CD8-positive, alpha-beta memory T cell (primary cell): ENCODE measurements at regions not wholly inside any gene's neighbourhood (a gene's known extent, or its start where the extent isn't known, plus 50 kb on each side); places are given as distances from the start of the nearest gene placed in this dataset.
"Not testable (repeated sequence)": the region's sequence is repeated elsewhere in the genome, so short reads cannot be mapped to it uniquely, and the experiment has no call there.

Source experiments
- CTCF ChIA-PET: fragments of 350-600 bp; sonication (Branson Sonifier 250); formaldehyde crosslinking; loops from one replicate; lab custom pipeline; 2021; ENCODE audit warnings: antibody characterized with exemption; lab: Charles Lee
- POLR2A ChIA-PET: fragments of 350-600 bp; sonication (Branson Sonifier 250); formaldehyde crosslinking; loops from one replicate; lab custom pipeline; 2021; ENCODE audit warnings: antibody characterized with exemption; lab: Charles Lee
- DNase-seq, 5 donors: peaks; one replicate each; pipeline versions ENCODE4 v3.0.0 to v3.0.0-alpha.2; 2020 to 2022; ENCODE audit warnings: mixed read lengths in 1 of 5
- H3K27ac ChIP-seq: one replicate; pipeline ENCODE4 v1.7.0; 2013; ENCODE audit warnings: low read depth, mild to moderate bottlenecking, low read length, moderate library complexity
- H3K27me3 ChIP-seq: 2 replicates; pipeline ENCODE4 v1.7.0; 2013; ENCODE audit warnings: low read length, mild to moderate bottlenecking; ENCODE audit not compliant: insufficient read depth, poor library complexity, severe bottlenecking
- H3K36me3 ChIP-seq: 2 replicates; pipeline ENCODE4 v1.7.0; 2013; ENCODE audit warnings: mild to moderate bottlenecking, low read length, moderate library complexity; ENCODE audit not compliant: insufficient read depth
- H3K4me1 ChIP-seq: 2 replicates; pipeline ENCODE4 v1.7.0; 2013; ENCODE audit warnings: mild to moderate bottlenecking, low read length, moderate library complexity; ENCODE audit not compliant: insufficient read depth
- H3K4me3 ChIP-seq: 2 replicates; pipeline ENCODE4 v1.7.0; 2013; ENCODE audit warnings: mild to moderate bottlenecking, low read length
- H3K9me3 ChIP-seq: 2 replicates; pipeline ENCODE4 v1.7.0; 2013; ENCODE audit warnings: mild to moderate bottlenecking, low read length
- H3K27ac Mint-ChIP-seq, 8 donors: one replicate each; pipeline ENCODE4 v1.8.0; 2020 to 2021; ENCODE audit warnings: mixed read lengths in 8 of 8, mild to moderate bottlenecking in 6 of 8, inconsistent platforms in 3 of 8, moderate library complexity in 3 of 8
- H3K27me3 Mint-ChIP-seq, 2 donors: one replicate each; pipeline ENCODE4 v1.8.0; 2020 to 2021; ENCODE audit warnings: mixed read lengths in 2 of 2, mild to moderate bottlenecking in 1 of 2, moderate library complexity in 1 of 2
- H3K36me3 Mint-ChIP-seq, 3 donors: one replicate each; pipeline ENCODE4 v1.8.0; 2020 to 2021; ENCODE audit warnings: mixed read lengths in 3 of 3, inconsistent platforms in 1 of 3, mild to moderate bottlenecking in 1 of 3
- H3K4me1 Mint-ChIP-seq, 3 donors: one replicate each; pipeline ENCODE4 v1.8.0; 2020 to 2021; ENCODE audit warnings: mixed read lengths in 3 of 3, inconsistent platforms in 1 of 3, mild to moderate bottlenecking in 1 of 3
- H3K4me3 Mint-ChIP-seq, 7 donors: one replicate each; pipeline ENCODE4 v1.8.0; 2020 to 2021; ENCODE audit warnings: mixed read lengths in 7 of 7, mild to moderate bottlenecking in 6 of 7, moderate library complexity in 4 of 7, inconsistent platforms in 2 of 7
- H3K9me3 Mint-ChIP-seq, 5 donors: one replicate each; pipeline ENCODE4 v1.8.0; 2020 to 2022; ENCODE audit warnings: mixed read lengths in 5 of 5, mild to moderate bottlenecking in 3 of 5, moderate library complexity in 2 of 5, inconsistent platforms in 1 of 5

DNA sequence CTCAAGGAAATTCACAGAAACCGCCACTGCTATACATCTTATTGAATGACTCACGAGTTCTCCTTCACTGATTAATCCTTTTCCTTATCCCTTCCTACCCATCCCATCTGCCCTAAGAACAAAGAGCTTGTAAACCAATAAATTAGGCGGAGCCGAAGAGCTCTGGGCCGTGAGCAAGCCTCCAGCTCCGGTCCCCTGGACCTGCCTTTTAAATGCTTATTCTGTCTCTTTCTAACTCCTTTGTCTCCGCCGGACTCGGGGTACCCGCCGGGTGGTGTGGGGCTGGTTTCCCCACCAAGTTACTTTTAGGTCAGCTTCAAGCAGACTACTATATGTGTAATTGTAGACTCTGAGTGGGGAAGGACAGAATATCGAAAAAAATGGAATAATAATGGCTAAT lies 336.1 kb upstream of the MDGA2 start:
- H3K4me3 ChIP-seq, H3K4me1 Mint-ChIP-seq, POLR2A ChIA-PET, H3K27ac Mint-ChIP-seq, H3K27ac ChIP-seq, H3K27me3 ChIP-seq, H3K9me3 ChIP-seq, H3K27me3 Mint-ChIP-seq, H3K36me3 Mint-ChIP-seq, DNase-seq, H3K4me1 ChIP-seq, CTCF ChIA-PET, H3K36me3 ChIP-seq, H3K4me3 Mint-ChIP-seq: not testable (repeated sequence)
- peaks cover 4 to 31% (median 14%) of the 10 kb centered on the region in 5 donors for H3K9me3 Mint-ChIP-seq

DNA sequence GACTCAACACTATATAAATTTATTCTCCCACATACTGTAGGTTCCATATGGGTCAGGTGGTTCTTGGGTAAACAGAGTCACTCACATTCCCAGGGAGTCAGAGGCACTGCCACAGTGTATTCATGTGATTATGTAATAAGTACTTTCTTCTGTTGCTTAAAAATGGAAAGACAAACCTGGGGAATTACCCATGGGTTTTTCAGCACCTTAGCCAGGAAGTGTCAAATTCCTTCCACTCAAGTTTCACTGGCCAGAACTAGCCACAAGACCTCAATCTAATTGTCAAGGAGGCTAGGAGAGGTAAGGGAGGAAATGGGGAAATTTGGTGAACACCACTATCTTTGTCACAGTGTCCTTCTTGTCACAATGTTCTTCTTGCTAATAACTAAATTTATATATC lies 333.2 kb upstream of the MDGA2 start:
- Mint-ChIP-seq H3K4me3 (no peak overlapping the region), H3K27me3 (no peaks in the 10 kb centered on the region), H3K9me3 (peaks cover 4 to 29% (median 14%) of the 10 kb centered on the region in 5 donors), H3K27ac (no peak overlapping the region), H3K36me3 (no peaks in the 10 kb centered on the region), H3K4me1 (no peaks in the 10 kb centered on the region)
- CTCF ChIA-PET = no interaction called here
- Histone ChIP-seq H3K27me3 (no peaks in the 10 kb centered on the region), H3K4me1 (no peaks in the 10 kb centered on the region), H3K36me3 (no peaks in the 10 kb centered on the region), H3K9me3 (no peaks in the 10 kb centered on the region), H3K27ac (no peak overlapping the region), H3K4me3 (no peak overlapping the region)
- DNase-seq = no peak
- POLR2A ChIA-PET = no interaction called here

DNA sequence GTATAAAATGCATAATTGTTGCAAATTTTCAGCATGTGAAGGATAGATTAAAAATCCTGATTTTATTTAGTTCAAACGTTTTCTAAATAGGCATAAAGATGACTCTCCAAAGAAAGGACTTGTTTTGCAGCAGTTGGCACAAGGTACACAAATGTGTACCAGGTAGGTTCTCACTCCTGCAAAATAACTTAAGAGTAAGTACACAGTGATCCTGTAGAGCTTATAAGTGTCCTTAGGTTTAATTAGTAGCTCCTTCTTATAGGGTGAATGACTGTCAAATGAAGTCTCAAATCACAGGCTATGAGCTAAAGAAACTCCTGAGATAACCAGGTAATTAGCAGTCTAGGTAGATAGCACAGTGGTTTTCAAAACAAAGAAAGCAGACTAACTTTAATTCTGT lies 330.6 kb upstream of the MDGA2 start:
- H3K4me3 Mint-ChIP-seq = no peak overlapping the region
- Histone ChIP-seq H3K27me3 (no peaks in the 10 kb centered on the region), H3K4me1 (no peaks in the 10 kb centered on the region), H3K27ac (no peak overlapping the region), H3K4me3 (no peak overlapping the region), H3K9me3 (no peaks in the 10 kb centered on the region), H3K36me3 (no peaks in the 10 kb centered on the region)
- H3K27ac Mint-ChIP-seq = no peak overlapping the region
- H3K27me3 Mint-ChIP-seq = no peaks in the 10 kb centered on the region
- no peaks in the 10 kb centered on the region for H3K4me1 Mint-ChIP-seq
- H3K36me3 Mint-ChIP-seq = no peaks in the 10 kb centered on the region
- peaks cover 6 to 26% (median 8%) of the 10 kb centered on the region in 5 donors for H3K9me3 Mint-ChIP-seq
- no peak for DNase-seq
- ChIA-PET CTCF (no interaction called here), POLR2A (no interaction called here)

DNA sequence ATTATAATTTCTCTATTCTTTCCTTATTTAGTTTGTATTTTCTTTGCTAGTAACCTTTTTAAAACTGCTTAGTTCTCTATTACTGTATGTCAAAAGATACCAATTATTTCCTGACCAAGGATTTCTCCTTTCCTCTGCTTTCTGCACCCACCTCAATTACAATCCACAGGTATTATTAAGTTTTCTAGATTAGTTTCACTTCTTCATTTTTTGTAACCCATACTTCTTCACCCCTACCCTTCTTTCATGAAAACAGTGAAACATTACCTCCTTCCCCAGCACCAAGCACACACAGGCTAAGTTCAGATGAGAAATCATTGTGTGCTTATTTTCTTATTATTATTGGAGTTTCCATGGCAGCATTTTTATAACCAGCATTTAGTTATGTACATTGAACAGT lies 318.5 kb upstream of the MDGA2 start:
- POLR2A ChIA-PET = no interaction called here
- no peaks in the 10 kb centered on the region for H3K4me1 Mint-ChIP-seq

DNA sequence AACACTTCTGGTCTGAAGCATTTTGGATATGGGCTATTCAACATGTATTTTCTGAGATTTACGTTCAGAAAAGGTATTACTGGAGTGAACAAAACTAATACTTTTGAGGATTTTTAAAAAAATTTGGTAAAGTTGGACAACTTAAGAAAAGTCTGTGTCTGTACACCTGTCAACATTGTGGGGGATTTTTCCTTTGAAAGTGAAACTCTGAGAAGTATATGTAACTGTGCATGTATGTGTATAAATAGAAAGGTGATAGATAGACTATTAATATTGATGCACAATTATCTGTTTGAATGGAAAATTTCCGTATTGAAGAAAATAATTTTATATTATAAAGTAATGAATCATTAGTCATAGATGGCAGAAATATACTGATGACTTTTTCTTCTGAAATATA lies 312.8 kb upstream of the MDGA2 start:
- H3K36me3 Mint-ChIP-seq = no peaks in the 10 kb centered on the region
- POLR2A ChIA-PET = no interaction called here
- Histone ChIP-seq H3K9me3 (no peaks in the 10 kb centered on the region), H3K4me3 (no peak overlapping the region), H3K36me3 (no peaks in the 10 kb centered on the region), H3K27ac (no peak overlapping the region), H3K27me3 (no peaks in the 10 kb centered on the region), H3K4me1 (no peaks in the 10 kb centered on the region)
- no peak for DNase-seq
- no peaks in the 10 kb centered on the region for H3K4me1 Mint-ChIP-seq
- H3K27me3 Mint-ChIP-seq = no peaks in the 10 kb centered on the region
- no peak overlapping the region for H3K27ac Mint-ChIP-seq
- peaks cover 2 to 32% (median 5%) of the 10 kb centered on the region in 5 donors for H3K9me3 Mint-ChIP-seq
- CTCF ChIA-PET = no interaction called here
- H3K4me3 Mint-ChIP-seq = no peak overlapping the region

More for the DNA sequence above, 318.5 kb upstream of the MDGA2 start:
- DNase-seq = no peak
- Mint-ChIP-seq H3K27me3 (no peaks in the 10 kb centered on the region), H3K4me3 (no peak overlapping the region), H3K36me3 (no peaks in the 10 kb centered on the region), H3K27ac (no peak overlapping the region), H3K9me3 (peaks cover 5 to 30% (median 12%) of the 10 kb centered on the region in 5 donors)
- H3K27me3 ChIP-seq = no peaks in the 10 kb centered on the region
- no peaks in the 10 kb centered on the region for H3K4me1 ChIP-seq
- CTCF ChIA-PET = no interaction called here
- H3K36me3 ChIP-seq = no peaks in the 10 kb centered on the region
- H3K27ac ChIP-seq = no peak overlapping the region
- no peaks in the 10 kb centered on the region for H3K9me3 ChIP-seq
- no peak overlapping the region for H3K4me3 ChIP-seq

DNA sequence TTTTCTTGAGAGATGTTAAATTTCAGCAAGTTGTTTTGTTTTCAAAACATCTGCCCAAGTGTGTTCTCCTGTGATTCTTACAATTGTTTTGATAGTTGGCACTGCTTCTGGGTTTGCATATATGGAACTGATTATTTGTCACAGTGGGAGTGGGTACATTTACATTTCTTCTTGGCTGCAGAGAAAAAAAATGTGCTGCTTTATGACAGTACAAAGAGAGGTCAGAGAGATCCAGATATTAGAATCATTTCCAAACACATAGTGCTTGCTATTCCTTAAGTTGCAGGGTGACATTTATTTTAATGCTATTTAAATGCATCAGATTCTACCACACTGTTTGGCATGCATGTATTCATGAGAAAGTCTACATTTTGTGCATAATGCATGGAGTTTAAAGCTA lies 303.5 kb upstream of the MDGA2 start:
- H3K36me3 ChIP-seq = no peaks in the 10 kb centered on the region
- H3K27me3 ChIP-seq = no peaks in the 10 kb centered on the region
- no peak for DNase-seq
- POLR2A ChIA-PET = no interaction called here
- H3K27me3 Mint-ChIP-seq = no peaks in the 10 kb centered on the region
- no peaks in the 10 kb centered on the region for H3K4me1 ChIP-seq
- peaks cover 2 to 21% (median 6%) of the 10 kb centered on the region in 5 donors for H3K9me3 Mint-ChIP-seq
- CTCF ChIA-PET = no interaction called here
- no peak overlapping the region for H3K27ac Mint-ChIP-seq
- H3K36me3 Mint-ChIP-seq = no peaks in the 10 kb centered on the region
- H3K4me3 ChIP-seq = no peak overlapping the region
- H3K4me1 Mint-ChIP-seq = no peaks in the 10 kb centered on the region
- no peak overlapping the region for H3K4me3 Mint-ChIP-seq
- H3K9me3 ChIP-seq = no peaks in the 10 kb centered on the region
- H3K27ac ChIP-seq = no peak overlapping the region

DNA sequence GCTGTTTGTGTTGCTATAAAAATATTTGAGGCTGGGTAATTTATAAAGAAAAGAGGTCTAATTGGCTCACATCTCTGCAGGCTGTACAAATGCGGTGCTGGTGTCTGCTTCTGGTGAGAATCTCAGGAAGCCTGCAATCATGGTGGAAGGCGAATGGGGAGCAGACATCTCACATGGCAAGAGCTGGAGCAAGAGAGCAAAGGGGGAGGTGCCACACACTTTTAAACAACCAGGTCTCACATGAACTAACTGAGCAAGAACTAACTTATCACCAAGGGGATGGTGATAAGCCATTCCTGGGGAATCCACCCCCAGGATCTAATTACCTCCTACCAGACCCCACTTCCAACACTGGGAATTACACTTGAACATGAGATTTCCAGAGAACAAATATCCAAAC lies 300.7 kb upstream of the MDGA2 start:
- Mint-ChIP-seq H3K9me3 (peaks cover 2 to 22% (median 7%) of the 10 kb centered on the region in 5 donors), H3K27me3 (no peaks in the 10 kb centered on the region), H3K36me3 (no peaks in the 10 kb centered on the region), H3K4me3 (no peak overlapping the region), H3K27ac (no peak overlapping the region), H3K4me1 (no peaks in the 10 kb centered on the region)
- no peak overlapping the region for H3K4me3 ChIP-seq
- H3K9me3 ChIP-seq = no peaks in the 10 kb centered on the region
- no peak for DNase-seq
- H3K4me1 ChIP-seq = no peaks in the 10 kb centered on the region
- no peak overlapping the region for H3K27ac ChIP-seq
- CTCF ChIA-PET = no interaction called here
- no peaks in the 10 kb centered on the region for H3K36me3 ChIP-seq
- POLR2A ChIA-PET = no interaction called here
- H3K27me3 ChIP-seq = no peaks in the 10 kb centered on the region

DNA sequence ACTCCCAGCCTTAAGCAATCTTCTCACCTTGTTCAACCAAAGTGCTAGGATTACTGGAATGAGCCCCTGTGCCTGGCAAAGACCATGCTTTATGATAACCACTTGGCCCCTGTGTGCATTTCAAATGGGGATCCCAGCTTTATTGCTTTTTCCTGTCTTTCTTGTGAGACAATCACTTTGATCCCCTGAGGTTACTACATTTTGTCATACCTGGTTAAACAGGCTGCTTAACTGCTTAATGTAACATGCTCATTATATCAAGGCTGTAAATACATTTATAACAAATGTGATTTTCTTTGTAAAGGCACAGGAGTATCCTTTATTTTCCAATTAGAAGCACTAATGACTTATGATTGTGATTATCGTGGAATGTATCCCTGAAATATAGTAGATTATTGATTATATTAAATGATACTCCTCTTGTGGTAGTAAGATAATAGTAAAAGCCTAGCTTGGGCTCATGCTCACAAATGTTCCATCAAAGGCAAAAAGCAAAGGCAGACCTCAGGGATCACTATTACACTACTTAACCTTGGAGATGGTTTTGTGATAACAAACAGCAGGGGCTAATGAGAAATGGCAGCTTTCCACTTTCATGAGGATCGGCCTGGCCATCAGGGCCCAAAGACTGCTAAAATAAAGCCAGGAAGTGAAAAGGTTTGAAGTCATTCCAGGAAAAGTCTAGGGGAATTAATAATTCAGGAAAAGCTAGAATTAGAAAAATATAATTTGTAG lies 290.8 kb upstream of the MDGA2 start:
- Mint-ChIP-seq H3K27ac (no peak overlapping the region), H3K4me1 (no peaks in the 10 kb centered on the region), H3K9me3 (peaks cover 0 to 19% (median 14%) of the 10 kb centered on the region in 5 donors), H3K27me3 (no peaks in the 10 kb centered on the region), H3K36me3 (no peaks in the 10 kb centered on the region), H3K4me3 (no peak overlapping the region)
- H3K36me3 ChIP-seq = no peaks in the 10 kb centered on the region
- no peak overlapping the region for H3K4me3 ChIP-seq
- H3K27me3 ChIP-seq = no peaks in the 10 kb centered on the region
- no peak for DNase-seq
- ChIA-PET CTCF (no interaction called here), POLR2A (no interaction called here)
- H3K9me3 ChIP-seq = no peaks in the 10 kb centered on the region
- H3K27ac ChIP-seq = no peak overlapping the region
- H3K4me1 ChIP-seq = no peaks in the 10 kb centered on the region
